PC-9 (cell line): ENCODE measurements at regions not wholly inside any gene's neighbourhood (a gene's known extent, or its start where the extent isn't known, plus 50 kb on each side); places are given as distances from the start of the nearest gene placed in this dataset.

Source experiments
- BruUV-seq: library from RNA; stranded (reverse); fragments of 400-500 nt; replicated peaks from 2 replicates; lab custom pipeline; 2021; lab: Mats Ljungman, UMichigan
- CTCF ChIA-PET: fragments of 300-600 bp; sonication (Branson Sonifier 250); formaldehyde crosslinking; loops from one replicate; lab custom pipeline; 2022; ENCODE audit warnings: antibody characterized with exemption; lab: Charles Lee
- POLR2A ChIA-PET: fragments of 300-600 bp; sonication (Branson Sonifier 250); formaldehyde crosslinking; loops from one replicate; lab custom pipeline; 2022; ENCODE audit warnings: antibody characterized with exemption; ENCODE audit not compliant: unreplicated experiment; lab: Charles Lee
- DNase-seq, 2 experiments: peaks; one replicate each; pipeline versions ENCODE4 v3.0.0 to v3.0.0-alpha.2; 2015 to 2022; ENCODE audit warnings: mixed read lengths in 1 of 2
- H2AFZ ChIP-seq: fragments of 200-600 bp; sonication (generic); 2 replicates; pipeline ENCODE4 v1.8.1; 2017; ENCODE audit warnings: antibody characterized with exemption
- H3F3A ChIP-seq: fragments of 200-600 bp; sonication (generic); 2 replicates; pipeline ENCODE4 v1.8.1; 2017; ENCODE audit warnings: antibody characterized with exemption, mild to moderate bottlenecking, low read depth; ENCODE audit not compliant: insufficient read depth
- H3K27ac ChIP-seq: fragments of 200-600 bp; sonication (generic); 2 replicates; pipeline ENCODE4 v1.6.1; 2016; ENCODE audit warnings: mixed run types
- H3K27me3 ChIP-seq: fragments of 200-600 bp; sonication (generic); 2 replicates; pipeline ENCODE4 v1.6.1; 2016; ENCODE audit warnings: low read depth, mixed run types; ENCODE audit not compliant: insufficient read depth
- H3K36me3 ChIP-seq: fragments of 200-600 bp; sonication (generic); 2 replicates; pipeline ENCODE4 v1.6.1; 2016; ENCODE audit warnings: low read depth, mixed run types
- H3K4me1 ChIP-seq: fragments of 200-600 bp; sonication (generic); replicated peaks from 2 replicates; pipeline ENCODE4 v1.6.1; 2016; ENCODE audit warnings: mixed run types; ENCODE audit not compliant: insufficient read depth
- H3K4me2 ChIP-seq: fragments of 200-600 bp; sonication (generic); 2 replicates; pipeline ENCODE4 v1.6.1; 2017; ENCODE audit warnings: mixed run types
- H3K4me3 ChIP-seq: fragments of 200-600 bp; sonication (generic); 2 replicates; pipeline ENCODE4 v1.6.1; 2016; ENCODE audit warnings: mixed run types
- H3K79me2 ChIP-seq: fragments of 200-600 bp; sonication (generic); 2 replicates; pipeline ENCODE4 v1.6.1; 2017; ENCODE audit warnings: low read depth, mixed run types
- H3K9me2 ChIP-seq: fragments of 200-600 bp; sonication (generic); 2 replicates; pipeline ENCODE4 v1.8.1; 2017; ENCODE audit warnings: mild to moderate bottlenecking; ENCODE audit not compliant: insufficient read depth
- H3K9me3 ChIP-seq: fragments of 200-600 bp; sonication (generic); 2 replicates; pipeline ENCODE4 v1.8.1; 2016; ENCODE audit warnings: low read depth; ENCODE audit not compliant: insufficient read depth
- H4K20me1 ChIP-seq: fragments of 200-600 bp; sonication (generic); 2 replicates; pipeline ENCODE4 v1.8.1; 2017; ENCODE audit not compliant: insufficient read depth
- CTCF ChIP-seq: fragments of 200-600 bp; sonication (generic); conservative IDR thresholded peaks from 2 replicates; pipeline ENCODE4 v1.6.1; 2017; ENCODE audit warnings: mixed run types, antibody characterized with exemption, mild to moderate bottlenecking, moderate library complexity
- EZH2 ChIP-seq: fragments of 200-600 bp; sonication (generic); IDR thresholded peaks from 2 replicates; pipeline ENCODE4 v1.8.0; 2017; ENCODE audit warnings: antibody characterized with exemption, low read depth
- intact Hi-C: fragments of 100-400 bp; cut with micrococcal nuclease; formaldehyde crosslinking; loops from one replicate; pipeline ENCODE4 v1.10.0; 2022; ENCODE audit not compliant: unreplicated experiment

- H3K4me1 ChIP-seq: no peaks in the 10 kb centered on the region
- H4K20me1 ChIP-seq: no peaks in the 10 kb centered on the region
- no peak overlapping the region for H2AFZ ChIP-seq
- no peaks in the 10 kb centered on the region for H3K9me3 ChIP-seq
- H3F3A ChIP-seq: no peaks in the 10 kb centered on the region
- BruUV-seq: no TSS peak
- no peak overlapping the region for H3K4me3 ChIP-seq
- no peak overlapping the region for H3K4me2 ChIP-seq
- H3K79me2 ChIP-seq: no peaks in the 10 kb centered on the region
- TF ChIP-seq CTCF (no peak), EZH2 (no peak)
- no peaks in the 10 kb centered on the region for H3K27me3 ChIP-seq
- POLR2A ChIA-PET: no interaction called here
- no peak overlapping the region for H3K27ac ChIP-seq
- CTCF ChIA-PET: no interaction called here
- H3K36me3 ChIP-seq: no peaks in the 10 kb centered on the region
- no peak for DNase-seq
- intact Hi-C loops: no loop called here
- no peaks in the 10 kb centered on the region for H3K9me2 ChIP-seq
These were observed 1487.7 kb upstream of the SEL1L start for GRCh38 chr14:83021323-83021722.

- ChIA-PET POLR2A (no interaction called here), CTCF (no interaction called here)
- Histone ChIP-seq H3K27me3 (no peaks in the 10 kb centered on the region), H3K9me2 (no peaks in the 10 kb centered on the region), H3K36me3 (no peaks in the 10 kb centered on the region), H3K79me2 (no peaks in the 10 kb centered on the region), H3K4me3 (no peak overlapping the region), H2AFZ (no peak overlapping the region), H3K4me1 (no peaks in the 10 kb centered on the region), H3K27ac (no peak overlapping the region), H3F3A (no peaks in the 10 kb centered on the region), H3K9me3 (no peaks in the 10 kb centered on the region), H4K20me1 (no peaks in the 10 kb centered on the region), H3K4me2 (no peak overlapping the region)
- intact Hi-C loops: no loop called here
- no TSS peak for BruUV-seq
- TF ChIP-seq CTCF (no peak), EZH2 (no peak)
- DNase-seq: no peak
These were observed 1489.7 kb upstream of the SEL1L start for GRCh38 chr14:83023369-83023768.

GRCh38 chr14:83041224-83041623 is 1507.6 kb upstream of the SEL1L start:
- Histone ChIP-seq H3K27ac (no peak overlapping the region), H3F3A (no peaks in the 10 kb centered on the region), H3K36me3 (no peaks in the 10 kb centered on the region), H3K27me3 (no peaks in the 10 kb centered on the region), H3K4me2 (no peak overlapping the region), H3K79me2 (no peaks in the 10 kb centered on the region), H3K9me2 (no peaks in the 10 kb centered on the region), H4K20me1 (no peaks in the 10 kb centered on the region), H2AFZ (no peak overlapping the region), H3K9me3 (no peaks in the 10 kb centered on the region), H3K4me1 (no peaks in the 10 kb centered on the region), H3K4me3 (no peak overlapping the region)
- ChIA-PET CTCF (no interaction called here), POLR2A (no interaction called here)
- no peak for DNase-seq
- intact Hi-C loops: no loop called here
- BruUV-seq: no TSS peak
- TF ChIP-seq EZH2 (no peak), CTCF (no peak)
